ENCODE measurements at regions not wholly inside any gene's neighbourhood (a gene's known extent, or its start where the extent isn't known, plus 50 kb on each side); places are given as distances from the start of the nearest gene placed in this dataset.

- Histone ChIP-seq H3K27ac (ENCODE audit: insufficient read length, low read depth, low read length) (no peak overlapping the region), H4K5ac (ENCODE audit: insufficient read length, low read depth, low read length) (no peak overlapping the region)
These were observed 433.0 kb downstream of the INSC start for GRCh38 chr11:15547685-15548084.

More at GRCh38 chr11:15547685-15548084, 433.0 kb downstream of the INSC start:
- no peak overlapping the region for H3K14ac ChIP-seq (ENCODE audit: insufficient read depth, low read length)
- no peak overlapping the region for H2BK5ac ChIP-seq (ENCODE audit: insufficient read length, low read length)
- H3K4me2 ChIP-seq (ENCODE audit: insufficient read depth, insufficient read length, low read length) = no peak overlapping the region
- H2AK5ac ChIP-seq (ENCODE audit: insufficient read length, low read length) = no peak overlapping the region
- H3K18ac ChIP-seq (ENCODE audit: insufficient read length, low read depth, low read length) = no peak overlapping the region
- peak; percentile 40 for DNase-seq
- H4K20me1 ChIP-seq (ENCODE audit: control insufficient read depth, insufficient read depth, insufficient read length) = no peaks in the 10 kb centered on the region
- Mint-ChIP-seq H3K4me1 (peaks cover 46% of the 10 kb centered on the region in 2 experiments), H3K4me3 (peak overlapping the region in 1 of 2 experiments; percentile 18; a peak in 1 of 5 replicates), H3K36me3 (ENCODE audit: insufficient read depth in 1 of 3, low read depth in 3 of 3) (peaks cover 0 to 3% (median 0%) of the 10 kb centered on the region in 3 experiments; a peak in 1 of 7 replicates), H3K27ac (peak overlapping the region; percentile 74 to 95 (median 94); a peak in 6 of 7 replicates), H3K27me3 (ENCODE audit: low read depth) (no peaks in the 10 kb centered on the region), H3K9me3 (no peaks in the 10 kb centered on the region)
- H2BK12ac ChIP-seq (ENCODE audit: insufficient read length, low read depth, low read length) = no peak overlapping the region
- H2BK120ac ChIP-seq (ENCODE audit: low read depth, low read length, poor library complexity, severe bottlenecking) = no peak overlapping the region
- no peak overlapping the region for H3K56ac ChIP-seq (ENCODE audit: insufficient read length, low read depth, low read length)
- peaks cover 7% of the 10 kb centered on the region; the same call in 1 of the 2 replicates for H3K4me1 ChIP-seq (ENCODE audit: insufficient read depth, low read length)
- H2BK15ac ChIP-seq (ENCODE audit: low read depth, low read length) = no peak overlapping the region
- no peak overlapping the region for H2AFZ ChIP-seq (ENCODE audit: low read length)
- no peaks in the 10 kb centered on the region for H3K23me2 ChIP-seq (ENCODE audit: insufficient read length, low read depth, low read length, poor library complexity, severe bottlenecking)
- H3K79me2 ChIP-seq (ENCODE audit: insufficient read depth, low read length) = no peaks in the 10 kb centered on the region
- no peak overlapping the region for H4K91ac ChIP-seq (ENCODE audit: insufficient read length, low read depth, low read length)
- H3K79me1 ChIP-seq (ENCODE audit: insufficient read depth, low read depth, low read length, poor library complexity, severe bottlenecking) = no peaks in the 10 kb centered on the region
- H3K9ac ChIP-seq (ENCODE audit: extremely low read depth, insufficient read length, low read length) = no peak overlapping the region
- no peak overlapping the region for H3K23ac ChIP-seq (ENCODE audit: insufficient read length, low read depth, low read length)
- no peaks in the 10 kb centered on the region for H3K27me3 ChIP-seq (ENCODE audit: insufficient read depth, low read length)
- TF ChIP-seq, protein P1, sequence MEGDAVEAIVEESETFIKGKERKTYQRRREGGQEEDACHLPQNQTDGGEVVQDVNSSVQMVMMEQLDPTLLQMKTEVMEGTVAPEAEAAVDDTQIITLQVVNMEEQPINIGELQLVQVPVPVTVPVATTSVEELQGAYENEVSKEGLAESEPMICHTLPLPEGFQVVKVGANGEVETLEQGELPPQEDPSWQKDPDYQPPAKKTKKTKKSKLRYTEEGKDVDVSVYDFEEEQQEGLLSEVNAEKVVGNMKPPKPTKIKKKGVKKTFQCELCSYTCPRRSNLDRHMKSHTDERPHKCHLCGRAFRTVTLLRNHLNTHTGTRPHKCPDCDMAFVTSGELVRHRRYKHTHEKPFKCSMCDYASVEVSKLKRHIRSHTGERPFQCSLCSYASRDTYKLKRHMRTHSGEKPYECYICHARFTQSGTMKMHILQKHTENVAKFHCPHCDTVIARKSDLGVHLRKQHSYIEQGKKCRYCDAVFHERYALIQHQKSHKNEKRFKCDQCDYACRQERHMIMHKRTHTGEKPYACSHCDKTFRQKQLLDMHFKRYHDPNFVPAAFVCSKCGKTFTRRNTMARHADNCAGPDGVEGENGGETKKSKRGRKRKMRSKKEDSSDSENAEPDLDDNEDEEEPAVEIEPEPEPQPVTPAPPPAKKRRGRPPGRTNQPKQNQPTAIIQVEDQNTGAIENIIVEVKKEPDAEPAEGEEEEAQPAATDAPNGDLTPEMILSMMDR (conservative IDR thresholded peaks at IDR 0.05) = no peak
- H4K8ac ChIP-seq (replicated peaks; ENCODE audit: insufficient read length, low read depth, low read length) = no peak overlapping the region
- no peaks in the 10 kb centered on the region for H3K9me3 ChIP-seq (ENCODE audit: control insufficient read depth, low read depth, low read length)
- no CpG with 5 or more reads among the region's 3 CpGs for WGBS (ENCODE audit: extremely low coverage, insufficient read length, low lambda C conversion rate)
- H3K4ac ChIP-seq (ENCODE audit: low read depth, low read length) = no peak overlapping the region
- H3T11ph ChIP-seq (ENCODE audit: low read length) = no peak overlapping the region
- no peak overlapping the region for H2BK20ac ChIP-seq (ENCODE audit: low read depth, low read length, poor library complexity, severe bottlenecking)

Data from H9 (cell line).